HCT116 (cell line): ENCODE measurements at regions not wholly inside any gene's neighbourhood (a gene's known extent, or its start where the extent isn't known, plus 50 kb on each side); places are given as distances from the start of the nearest gene placed in this dataset.

Source experiments
- ATAC-seq: fragments of 200-7000 bp; cut with Tn5 transposase; 2 replicates; pipeline ENCODE4 v1.9.1; 2020; ENCODE audit warnings: mild to moderate bottlenecking, moderate library complexity
- BruUV-seq: library from RNA; stranded (reverse); fragments of 400-500 nt; replicated peaks from 2 replicates; lab custom pipeline; 2021; lab: Mats Ljungman, UMichigan
- CTCF ChIA-PET: fragments of 300-600 bp; sonication (Branson Sonifier 250); formaldehyde crosslinking; loops from one replicate; lab custom pipeline; 2021; ENCODE audit warnings: antibody characterized with exemption; lab: Charles Lee
- POLR2A ChIA-PET: fragments of 300-600, 350-600 bp; sonication (Branson Sonifier 250); formaldehyde crosslinking; loops from one replicate; lab custom pipeline; 2021; ENCODE audit warnings: antibody characterized with exemption; lab: Charles Lee
- RAD21 ChIA-PET, 2 experiments: fragments of 300-600 bp; sonication (Branson Sonifier 250); formaldehyde crosslinking; loops; one replicate each; lab custom pipeline; 2023; ENCODE audit warnings: low total read pairs in 2 of 2; ENCODE audit not compliant: uncharacterized antibody in 2 of 2, unreplicated experiment in 2 of 2, low non-redundant PET in 1 of 2; lab: Charles Lee
- DNase-seq: peaks from one replicate; pipeline ENCODE4 v3.0.0-alpha.2; 2010; ENCODE audit warnings: low read depth, low spot score
- H2AFZ ChIP-seq: fragments of 200-600 bp; shearing (Covaris generic), sonication (generic); 2 replicates; pipeline ENCODE4 v1.6.1; 2017; ENCODE audit warnings: low read depth, mixed run types, mixed read lengths, antibody characterized with exemption, low read length; ENCODE audit not compliant: poor library complexity, severe bottlenecking
- H3K27ac ChIP-seq: 2 replicates; pipeline ENCODE4 v1.5.1; 2012; ENCODE audit warnings: low read depth, low read length
- H3K27me3 ChIP-seq: fragments of 200-600 bp; sonication (generic); 2 replicates; pipeline ENCODE4 v1.6.1; 2016; ENCODE audit warnings: mixed run types, low read length, mixed read lengths; ENCODE audit not compliant: insufficient read depth
- H3K36me3 ChIP-seq, 2 experiments: fragments of 200-500 bp in 1 of 2; fragments of 200-600 bp in 1 of 2; sonication (Bioruptor generic) in 1 of 2; sonication (generic) in 1 of 2; 2 replicates each; pipeline versions ENCODE4 v1.5.1 to v1.6.1; 2014 to 2016; ENCODE audit warnings: low read length in 2 of 2, inconsistent platforms in 1 of 2, mixed read lengths in 1 of 2, mixed run types in 1 of 2; ENCODE audit not compliant: insufficient read depth in 2 of 2, control insufficient read depth in 1 of 2
- H3K4me1 ChIP-seq, 2 experiments: fragments of 200-600 bp in 1 of 2; sonication (generic) in 1 of 2; 2 replicates each; pipeline versions ENCODE4 v1.5.1 to v1.6.1; 2012 to 2017; ENCODE audit warnings: low read length in 2 of 2, inconsistent platforms in 1 of 2, mild to moderate bottlenecking in 1 of 2, mixed read lengths in 1 of 2, mixed run types in 1 of 2, moderate library complexity in 1 of 2; ENCODE audit not compliant: insufficient read depth in 2 of 2, control insufficient read depth in 1 of 2
- H3K4me2 ChIP-seq: fragments of 200-600 bp; sonication (generic); 2 replicates; pipeline ENCODE4 v1.6.1; 2017; ENCODE audit warnings: mixed run types, low read length, mixed read lengths
- H3K4me3 ChIP-seq, 2 experiments: fragments of 200-600 bp in 1 of 2; sonication (generic) in 1 of 2; replicated peaks in 1 of 2; 2 replicates each; pipeline ENCODE4 v1.5.1; 2011 to 2016; ENCODE audit warnings: low read length in 2 of 2, control low read depth in 1 of 2, low read depth in 1 of 2, mild to moderate bottlenecking in 1 of 2, mixed read lengths in 1 of 2, mixed run types in 1 of 2
- H3K79me2 ChIP-seq: fragments of 200-600 bp; sonication (generic); 2 replicates; pipeline ENCODE4 v1.6.1; 2017; ENCODE audit warnings: mild to moderate bottlenecking, mixed run types, low read length, moderate library complexity, mixed read lengths; ENCODE audit not compliant: insufficient read depth
- H3K9ac ChIP-seq: fragments of 200-600 bp; sonication (generic); 2 replicates; pipeline ENCODE4 v1.6.1; 2016; ENCODE audit warnings: low read length, mixed read lengths
- H3K9me2 ChIP-seq: fragments of 200-600 bp; sonication (generic), shearing (Covaris generic); 2 replicates; pipeline ENCODE4 v1.6.1; 2017; ENCODE audit warnings: mixed run types, mild to moderate bottlenecking, moderate library complexity; ENCODE audit not compliant: insufficient read depth
- H3K9me3 ChIP-seq, 2 experiments: fragments of 200-500 bp in 1 of 2; fragments of 200-600 bp in 1 of 2; sonication (Bioruptor generic) in 1 of 2; sonication (generic) in 1 of 2; 2 replicates each; pipeline ENCODE4 v1.6.1; 2014 to 2017; ENCODE audit warnings: low read length in 2 of 2, mixed read lengths in 2 of 2, inconsistent platforms in 1 of 2, low read depth in 1 of 2, mild to moderate bottlenecking in 1 of 2, mixed run types in 1 of 2, moderate library complexity in 1 of 2; ENCODE audit not compliant: control insufficient read depth in 1 of 2, insufficient read depth in 1 of 2
- H4K20me1 ChIP-seq: fragments of 200-600 bp; sonication (generic), shearing (Covaris generic); 2 replicates; pipeline ENCODE4 v1.6.1; 2017; ENCODE audit warnings: mixed run types, mild to moderate bottlenecking, moderate library complexity; ENCODE audit not compliant: insufficient read depth
- CBX3 ChIP-seq: IDR thresholded peaks from 2 replicates; pipeline ENCODE4 v1.6.1; 2012; ENCODE audit warnings: low read depth
- EZH2 ChIP-seq: fragments of 200-600 bp; sonication (generic); IDR thresholded peaks from 2 replicates; pipeline ENCODE4 v1.6.1; 2017; ENCODE audit warnings: antibody characterized with exemption, mixed run types
- JUND ChIP-seq: IDR thresholded peaks from 2 replicates; pipeline ENCODE4 v1.6.1; 2012
- POLR2A ChIP-seq: IDR thresholded peaks from 2 replicates; pipeline ENCODE4 v1.7.0; 2011; ENCODE audit warnings: borderline replicate concordance; ENCODE audit not compliant: insufficient read depth, insufficient read length; ENCODE audit errors: extremely low read depth
- RAD21 ChIP-seq: IDR thresholded peaks from 2 replicates; pipeline ENCODE4 v1.6.1; 2012; ENCODE audit warnings: low read depth, mild to moderate bottlenecking
- SIN3A ChIP-seq: IDR thresholded peaks from 2 replicates; pipeline ENCODE4 v1.6.1; 2012; ENCODE audit warnings: low read depth
- SP1 ChIP-seq: IDR thresholded peaks from 2 replicates; pipeline ENCODE4 v1.6.1; 2012; ENCODE audit warnings: low read depth
- SRF ChIP-seq: IDR thresholded peaks from 2 replicates; pipeline ENCODE4 v1.6.1; 2012; ENCODE audit warnings: low read depth
- TCF7L2 ChIP-seq: IDR thresholded peaks from 2 replicates; pipeline ENCODE4 v1.7.0; 2011; ENCODE audit warnings: borderline replicate concordance, inconsistent platforms; ENCODE audit not compliant: insufficient read depth, insufficient read length; ENCODE audit errors: extremely low read depth
- ZNF274 ChIP-seq: fragments of 200-500 bp; sonication (Bioruptor generic); IDR thresholded peaks from 2 replicates; pipeline ENCODE4 v1.6.1; 2014; ENCODE audit warnings: mild to moderate bottlenecking, low read depth, low read length, inconsistent platforms
- intact Hi-C: fragments of 100-400 bp; cut with micrococcal nuclease; formaldehyde crosslinking; loops from 2 replicates; pipeline ENCODE4 v1.10.0; 2022
- TF ChIP-seq, protein P1 (sequence below): IDR thresholded peaks from 2 replicates; pipeline ENCODE4 v1.6.1; 2012; ENCODE audit warnings: low read depth
- TF ChIP-seq, protein P2 (sequence below), 3 experiments: fragments of 200-600 bp in 1 of 3; sonication (generic) in 1 of 3; IDR thresholded peaks in 2 of 3; conservative IDR thresholded peaks in 1 of 3; 2 replicates each; pipeline ENCODE4 v1.5.1; 2012 to 2017; ENCODE audit warnings: low read depth in 2 of 3, low read length in 2 of 3, antibody characterized with exemption in 1 of 3, borderline replicate concordance in 1 of 3, control low read depth in 1 of 3, mild to moderate bottlenecking in 1 of 3, mixed read lengths in 1 of 3, mixed run types in 1 of 3, moderate library complexity in 1 of 3; ENCODE audit not compliant: insufficient read depth in 1 of 3
- TF ChIP-seq, protein P3 (sequence below): IDR thresholded peaks from 2 replicates; pipeline ENCODE4 v1.6.1; 2012

DNA sequence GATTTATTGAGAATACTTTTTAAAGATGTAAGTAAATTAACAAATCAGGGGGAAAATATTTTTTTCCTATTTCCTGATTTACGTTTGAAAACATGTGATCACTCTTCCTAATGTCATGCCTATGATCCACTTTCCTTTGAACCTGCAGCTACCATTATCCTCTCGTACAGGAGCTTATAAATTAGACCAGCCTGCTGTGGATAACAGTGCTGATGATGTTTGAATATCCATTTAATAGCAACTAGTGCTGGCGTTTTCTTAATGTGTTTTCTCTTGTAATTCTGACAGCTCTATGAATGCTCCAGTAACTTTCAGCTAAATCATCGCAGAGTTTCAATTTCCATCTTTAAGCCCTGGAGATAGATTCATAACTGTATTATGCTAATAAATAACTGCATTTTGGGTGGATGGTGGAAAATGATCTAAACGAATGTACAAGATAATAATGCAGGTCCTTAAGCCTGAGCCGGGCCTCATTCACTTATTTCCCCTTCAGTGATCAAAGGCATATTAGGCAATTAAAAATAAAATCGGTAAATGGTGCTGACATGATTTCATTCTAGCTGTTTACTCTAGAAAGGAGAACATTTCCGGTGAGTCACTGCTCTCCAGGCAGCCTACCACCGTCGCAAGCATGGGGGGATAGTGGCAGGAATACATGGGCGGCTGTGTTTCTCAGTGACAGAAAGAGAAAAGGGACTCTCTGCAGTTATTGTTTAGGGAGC is 58.5 kb upstream of the SLC24A5 start:
- no TSS peak for BruUV-seq
- TF ChIP-seq ZNF274: no peak
- no peak for TF ChIP-seq POLR2A
- TF ChIP-seq SIN3A: no peak
- no peak for TF ChIP-seq CBX3
- TF ChIP-seq EZH2: no peak
- TF ChIP-seq RAD21: no peak
- TF ChIP-seq TCF7L2: no peak
- H3K9me3 ChIP-seq: no peaks in the 10 kb centered on the region; a peak in 1 of 4 replicates
- no peak for ATAC-seq
- no peaks in the 10 kb centered on the region for H3K9me2 ChIP-seq
- no peaks in the 10 kb centered on the region for H3K79me2 ChIP-seq
- H2AFZ ChIP-seq: no peak overlapping the region
- no peaks in the 10 kb centered on the region for H3K27me3 ChIP-seq
- no peak overlapping the region for H3K27ac ChIP-seq
- CTCF ChIA-PET: no interaction called here
- H3K9ac ChIP-seq: no peak overlapping the region
- no peak overlapping the region for H3K4me3 ChIP-seq
- intact Hi-C loops: no loop called here
- H3K36me3 ChIP-seq: no peaks in the 10 kb centered on the region
- no peaks in the 10 kb centered on the region for H3K4me1 ChIP-seq
- RAD21 ChIA-PET: no interaction called here
- POLR2A ChIA-PET: interaction anchor here (0.6 kb wide), 1 partner anchor 327 kb away, joined by 3 read pairs; no protein-coding TSS in a partner anchor
- H4K20me1 ChIP-seq: no peaks in the 10 kb centered on the region
- DNase-seq: no peak
- H3K4me2 ChIP-seq: no peak overlapping the region

DNA sequence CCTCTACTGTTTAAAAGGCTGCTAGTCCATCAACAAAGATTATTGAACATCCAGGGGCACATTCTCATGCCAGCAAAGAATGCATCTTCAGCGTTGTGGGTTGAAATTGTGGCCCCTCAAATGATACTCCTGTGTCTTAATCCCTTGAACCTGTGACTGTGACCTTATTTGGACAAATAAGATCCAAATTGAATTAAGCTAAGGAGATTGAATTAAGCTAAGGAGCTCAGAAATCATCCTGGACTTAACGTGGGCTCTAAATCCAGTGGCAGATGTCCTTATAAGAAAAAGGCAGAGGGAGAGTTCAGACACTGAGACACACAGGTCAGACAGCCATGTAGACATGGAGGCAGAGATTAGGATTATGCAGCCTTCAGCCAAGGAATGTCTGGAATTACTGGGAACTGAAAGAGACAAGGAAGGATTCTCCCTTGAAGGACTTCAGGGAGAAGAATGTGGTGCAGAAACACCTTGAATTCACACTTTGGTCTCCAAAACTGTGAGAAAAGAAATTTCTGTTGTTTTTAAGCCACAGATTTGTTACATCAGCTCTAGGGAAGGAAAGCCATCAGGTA is 57.3 kb upstream of the SLC24A5 start:
- no peaks in the 10 kb centered on the region for H3K4me1 ChIP-seq
- ChIA-PET POLR2A (no interaction called here), RAD21 (no interaction called here), CTCF (no interaction called here)
- intact Hi-C loops: no loop called here
- TF ChIP-seq EZH2: no peak
- no peak for TF ChIP-seq POLR2A
- TF ChIP-seq SP1: no peak
- TF ChIP-seq, protein P1, sequence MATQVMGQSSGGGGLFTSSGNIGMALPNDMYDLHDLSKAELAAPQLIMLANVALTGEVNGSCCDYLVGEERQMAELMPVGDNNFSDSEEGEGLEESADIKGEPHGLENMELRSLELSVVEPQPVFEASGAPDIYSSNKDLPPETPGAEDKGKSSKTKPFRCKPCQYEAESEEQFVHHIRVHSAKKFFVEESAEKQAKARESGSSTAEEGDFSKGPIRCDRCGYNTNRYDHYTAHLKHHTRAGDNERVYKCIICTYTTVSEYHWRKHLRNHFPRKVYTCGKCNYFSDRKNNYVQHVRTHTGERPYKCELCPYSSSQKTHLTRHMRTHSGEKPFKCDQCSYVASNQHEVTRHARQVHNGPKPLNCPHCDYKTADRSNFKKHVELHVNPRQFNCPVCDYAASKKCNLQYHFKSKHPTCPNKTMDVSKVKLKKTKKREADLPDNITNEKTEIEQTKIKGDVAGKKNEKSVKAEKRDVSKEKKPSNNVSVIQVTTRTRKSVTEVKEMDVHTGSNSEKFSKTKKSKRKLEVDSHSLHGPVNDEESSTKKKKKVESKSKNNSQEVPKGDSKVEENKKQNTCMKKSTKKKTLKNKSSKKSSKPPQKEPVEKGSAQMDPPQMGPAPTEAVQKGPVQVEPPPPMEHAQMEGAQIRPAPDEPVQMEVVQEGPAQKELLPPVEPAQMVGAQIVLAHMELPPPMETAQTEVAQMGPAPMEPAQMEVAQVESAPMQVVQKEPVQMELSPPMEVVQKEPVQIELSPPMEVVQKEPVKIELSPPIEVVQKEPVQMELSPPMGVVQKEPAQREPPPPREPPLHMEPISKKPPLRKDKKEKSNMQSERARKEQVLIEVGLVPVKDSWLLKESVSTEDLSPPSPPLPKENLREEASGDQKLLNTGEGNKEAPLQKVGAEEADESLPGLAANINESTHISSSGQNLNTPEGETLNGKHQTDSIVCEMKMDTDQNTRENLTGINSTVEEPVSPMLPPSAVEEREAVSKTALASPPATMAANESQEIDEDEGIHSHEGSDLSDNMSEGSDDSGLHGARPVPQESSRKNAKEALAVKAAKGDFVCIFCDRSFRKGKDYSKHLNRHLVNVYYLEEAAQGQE: no peak
- TF ChIP-seq JUND: no peak
- no peak for TF ChIP-seq SRF
- TF ChIP-seq SIN3A: no peak
- TF ChIP-seq, protein P2, sequence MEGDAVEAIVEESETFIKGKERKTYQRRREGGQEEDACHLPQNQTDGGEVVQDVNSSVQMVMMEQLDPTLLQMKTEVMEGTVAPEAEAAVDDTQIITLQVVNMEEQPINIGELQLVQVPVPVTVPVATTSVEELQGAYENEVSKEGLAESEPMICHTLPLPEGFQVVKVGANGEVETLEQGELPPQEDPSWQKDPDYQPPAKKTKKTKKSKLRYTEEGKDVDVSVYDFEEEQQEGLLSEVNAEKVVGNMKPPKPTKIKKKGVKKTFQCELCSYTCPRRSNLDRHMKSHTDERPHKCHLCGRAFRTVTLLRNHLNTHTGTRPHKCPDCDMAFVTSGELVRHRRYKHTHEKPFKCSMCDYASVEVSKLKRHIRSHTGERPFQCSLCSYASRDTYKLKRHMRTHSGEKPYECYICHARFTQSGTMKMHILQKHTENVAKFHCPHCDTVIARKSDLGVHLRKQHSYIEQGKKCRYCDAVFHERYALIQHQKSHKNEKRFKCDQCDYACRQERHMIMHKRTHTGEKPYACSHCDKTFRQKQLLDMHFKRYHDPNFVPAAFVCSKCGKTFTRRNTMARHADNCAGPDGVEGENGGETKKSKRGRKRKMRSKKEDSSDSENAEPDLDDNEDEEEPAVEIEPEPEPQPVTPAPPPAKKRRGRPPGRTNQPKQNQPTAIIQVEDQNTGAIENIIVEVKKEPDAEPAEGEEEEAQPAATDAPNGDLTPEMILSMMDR (IDR thresholded peaks at IDR 0.05 in 2 of 3, conservative IDR thresholded peaks at IDR 0.05 in 1 of 3; ENCODE audit: borderline replicate concordance in 1 of 3, insufficient read depth in 1 of 3, low read depth in 2 of 3, low read length in 2 of 3): no peak
- TF ChIP-seq, protein P3, sequence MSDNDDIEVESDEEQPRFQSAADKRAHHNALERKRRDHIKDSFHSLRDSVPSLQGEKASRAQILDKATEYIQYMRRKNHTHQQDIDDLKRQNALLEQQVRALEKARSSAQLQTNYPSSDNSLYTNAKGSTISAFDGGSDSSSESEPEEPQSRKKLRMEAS: no peak
- TF ChIP-seq RAD21: no peak
- H2AFZ ChIP-seq: no peak overlapping the region
- no peak overlapping the region for H3K4me2 ChIP-seq
- BruUV-seq: no TSS peak
- H4K20me1 ChIP-seq: no peaks in the 10 kb centered on the region
- H3K9me3 ChIP-seq: no peaks in the 10 kb centered on the region; a peak in 1 of 4 replicates
- H3K27ac ChIP-seq: no peak overlapping the region
- DNase-seq (no peak), ATAC-seq (no peak)
- H3K36me3 ChIP-seq: no peaks in the 10 kb centered on the region
- H3K9me2 ChIP-seq: no peaks in the 10 kb centered on the region
- no peaks in the 10 kb centered on the region for H3K27me3 ChIP-seq
- H3K4me3 ChIP-seq: no peak overlapping the region
- H3K9ac ChIP-seq: no peak overlapping the region
- H3K79me2 ChIP-seq: no peaks in the 10 kb centered on the region
